Hepatocyte (in vitro differentiated cells): ENCODE measurements at regions not wholly inside any gene's neighbourhood (a gene's known extent, or its start where the extent isn't known, plus 50 kb on each side); places are given as distances from the start of the nearest gene placed in this dataset.

Experiments used
- DNase-seq: peaks from one replicate; pipeline ENCODE4 v3.0.0-alpha.2; 2016; ENCODE audit warnings: low spot score
- H2AFZ ChIP-seq: fragments of 200-600 bp; sonication (generic); 2 replicates; pipeline ENCODE4 v1.6.0; 2016; ENCODE audit warnings: antibody characterized with exemption, mild to moderate bottlenecking
- H3K27ac ChIP-seq: fragments of 200-600 bp; sonication (generic); 2 replicates; pipeline ENCODE4 v1.5.1; 2016; ENCODE audit warnings: mild to moderate bottlenecking
- H3K27me3 ChIP-seq: fragments of 200-600 bp; sonication (generic); 2 replicates; pipeline ENCODE4 v1.6.1; 2016
- H3K36me3 ChIP-seq: fragments of 200-600 bp; sonication (generic); replicated peaks from 2 replicates; pipeline ENCODE4 v1.5.1; 2016; ENCODE audit warnings: low read depth; ENCODE audit not compliant: insufficient read depth
- H3K4me1 ChIP-seq: fragments of 200-600 bp; sonication (generic); 2 replicates; pipeline ENCODE4 v1.5.1; 2016; ENCODE audit warnings: mild to moderate bottlenecking, moderate library complexity; ENCODE audit not compliant: insufficient read depth
- H3K4me2 ChIP-seq: fragments of 200-600 bp; sonication (generic); 2 replicates; pipeline ENCODE4 v1.6.0; 2016
- H3K4me3 ChIP-seq: fragments of 200-600 bp; sonication (generic); 2 replicates; pipeline ENCODE4 v1.5.1; 2016; ENCODE audit warnings: mild to moderate bottlenecking
- H3K79me2 ChIP-seq: fragments of 200-600 bp; sonication (generic); 2 replicates; pipeline ENCODE4 v1.6.0; 2017; ENCODE audit warnings: mild to moderate bottlenecking
- H3K9me2 ChIP-seq: fragments of 200-600 bp; sonication (generic); replicated peaks from 2 replicates; pipeline ENCODE4 v1.6.0; 2017; ENCODE audit warnings: mild to moderate bottlenecking; ENCODE audit not compliant: insufficient read depth
- H3K9me3 ChIP-seq: fragments of 200-600 bp; sonication (generic); 2 replicates; pipeline ENCODE4 v1.5.1; 2016; ENCODE audit warnings: low read depth, mild to moderate bottlenecking
- H4K20me1 ChIP-seq: fragments of 200-600 bp; sonication (generic); 2 replicates; pipeline ENCODE4 v1.6.0; 2016; ENCODE audit warnings: mild to moderate bottlenecking; ENCODE audit not compliant: insufficient read depth, poor library complexity, severe bottlenecking
- CTCF ChIP-seq: fragments of 200-600 bp; sonication (generic); IDR thresholded peaks from 2 replicates; pipeline ENCODE4 v1.5.1; 2016; ENCODE audit warnings: antibody characterized with exemption, mild to moderate bottlenecking; ENCODE audit not compliant: poor library complexity
- EZH2 ChIP-seq: fragments of 200-600 bp; sonication (generic); IDR thresholded peaks from 2 replicates; pipeline ENCODE4 v1.6.1; 2016; ENCODE audit warnings: antibody characterized with exemption, mild to moderate bottlenecking, borderline replicate concordance
- EZH2phosphoT487 ChIP-seq: fragments of 200-600 bp; sonication (generic); IDR thresholded peaks from one replicate; pipeline ENCODE4 v1.6.1; 2018; ENCODE audit warnings: antibody characterized with exemption, mild to moderate bottlenecking, low read depth, moderate library complexity; ENCODE audit not compliant: unreplicated experiment, severe bottlenecking
- WGBS: methylation state at CpG from one replicate; pipeline ENCODE4 v1.1.6; 2016; ENCODE audit warnings: low lambda C conversion rate; ENCODE audit errors: missing lambda C conversion rate; 5-methylcytosine and 5-hydroxymethylcytosine counted together

GRCh38 chr16:80903616-80904015 is 99.2 kb upstream of the CDYL2 start:
- WGBS, result 95% methylated on average over 5 of the region's 5 CpGs

GRCh38 chr16:80902306-80903110 is 98.1 kb upstream of the CDYL2 start:
- Histone ChIP-seq H3K4me2 (no peak overlapping the region), H3K4me1 (no peaks in the 10 kb centered on the region), H2AFZ (no peak overlapping the region), H3K9me3 (no peaks in the 10 kb centered on the region), H3K9me2 (no peaks in the 10 kb centered on the region), H3K79me2 (no peaks in the 10 kb centered on the region), H3K4me3 (no peak overlapping the region), H3K36me3 (no peaks in the 10 kb centered on the region), H4K20me1 (no peaks in the 10 kb centered on the region), H3K27ac (no peak overlapping the region), H3K27me3 (no peaks in the 10 kb centered on the region)
- no peak for DNase-seq
- WGBS, result 90% methylated on average over 15 of the region's 15 CpGs
- TF ChIP-seq EZH2, result no peak
- TF ChIP-seq CTCF, result no peak
- no peak for TF ChIP-seq EZH2phosphoT487

More at GRCh38 chr16:80903616-80904015, 99.2 kb upstream of the CDYL2 start:
- no peak overlapping the region for H2AFZ ChIP-seq
- DNase-seq, result no peak
- H3K79me2 ChIP-seq, result no peaks in the 10 kb centered on the region
- no peaks in the 10 kb centered on the region for H3K36me3 ChIP-seq
- no peaks in the 10 kb centered on the region for H3K9me2 ChIP-seq
- H3K4me2 ChIP-seq, result no peak overlapping the region
- H3K27me3 ChIP-seq, result no peaks in the 10 kb centered on the region
- no peak for TF ChIP-seq EZH2phosphoT487
- no peak for TF ChIP-seq CTCF
- no peak for TF ChIP-seq EZH2
- H4K20me1 ChIP-seq, result no peaks in the 10 kb centered on the region
- no peaks in the 10 kb centered on the region for H3K9me3 ChIP-seq
- no peak overlapping the region for H3K4me3 ChIP-seq
- H3K27ac ChIP-seq, result no peak overlapping the region
- no peaks in the 10 kb centered on the region for H3K4me1 ChIP-seq

GRCh38 chr16:80900593-80900954 is 96.2 kb upstream of the CDYL2 start:
- H2AFZ ChIP-seq, result no peak overlapping the region
- no peak for TF ChIP-seq CTCF
- TF ChIP-seq EZH2phosphoT487, result no peak
- WGBS, result 94% methylated on average over 8 of the region's 8 CpGs
- no peaks in the 10 kb centered on the region for H3K36me3 ChIP-seq
- H3K79me2 ChIP-seq, result no peaks in the 10 kb centered on the region
- H4K20me1 ChIP-seq, result no peaks in the 10 kb centered on the region
- no peaks in the 10 kb centered on the region for H3K4me1 ChIP-seq
- DNase-seq, result no peak
- H3K4me3 ChIP-seq, result no peak overlapping the region
- no peaks in the 10 kb centered on the region for H3K27me3 ChIP-seq
- H3K9me3 ChIP-seq, result no peaks in the 10 kb centered on the region
- H3K27ac ChIP-seq, result no peak overlapping the region
- H3K9me2 ChIP-seq, result no peaks in the 10 kb centered on the region
- no peak overlapping the region for H3K4me2 ChIP-seq
